IPS-18c (cell line): ENCODE measurements at regions not wholly inside any gene's neighbourhood (a gene's known extent, or its start where the extent isn't known, plus 50 kb on each side); places are given as distances from the start of the nearest gene placed in this dataset.

Experiments used
- H3K4me3 ChIP-seq: 2 replicates; pipeline ENCODE4 v1.7.0; 2013; ENCODE audit warnings: low read depth, mild to moderate bottlenecking, low read length, moderate library complexity; ENCODE audit not compliant: insufficient read depth
- H3K9me3 ChIP-seq: one replicate; pipeline ENCODE4 v1.6.1; 2013; ENCODE audit warnings: mild to moderate bottlenecking, low read length, moderate library complexity; ENCODE audit not compliant: control insufficient read depth, insufficient read depth

GRCh38 chr20:11651138-11651537, 266.6 kb upstream of the BTBD3 start:
- Histone ChIP-seq H3K4me3 (no peak overlapping the region), H3K9me3 (no peaks in the 10 kb centered on the region)

DNA sequence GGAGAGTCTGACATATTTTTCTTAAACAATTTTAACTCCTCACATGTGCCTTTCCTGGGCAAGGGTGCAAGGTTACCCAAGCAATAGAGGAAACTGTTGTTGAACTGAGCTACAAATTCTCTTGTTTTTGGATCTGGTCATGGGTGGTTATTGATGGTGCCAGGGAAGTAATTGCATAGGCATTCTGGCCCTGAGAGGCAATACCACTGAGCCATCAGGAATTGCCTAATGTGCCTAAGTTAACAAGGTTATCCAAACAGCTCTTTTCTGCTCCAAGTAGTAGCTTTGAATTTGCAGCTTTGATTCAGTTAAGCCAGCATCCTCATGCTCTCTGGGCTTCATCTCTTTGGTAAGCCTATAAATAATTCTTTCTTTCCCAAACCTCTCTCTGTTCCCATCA, 266.0 kb upstream of the BTBD3 start:
- H3K4me3 ChIP-seq, result no peak overlapping the region
- no peaks in the 10 kb centered on the region for H3K9me3 ChIP-seq

DNA sequence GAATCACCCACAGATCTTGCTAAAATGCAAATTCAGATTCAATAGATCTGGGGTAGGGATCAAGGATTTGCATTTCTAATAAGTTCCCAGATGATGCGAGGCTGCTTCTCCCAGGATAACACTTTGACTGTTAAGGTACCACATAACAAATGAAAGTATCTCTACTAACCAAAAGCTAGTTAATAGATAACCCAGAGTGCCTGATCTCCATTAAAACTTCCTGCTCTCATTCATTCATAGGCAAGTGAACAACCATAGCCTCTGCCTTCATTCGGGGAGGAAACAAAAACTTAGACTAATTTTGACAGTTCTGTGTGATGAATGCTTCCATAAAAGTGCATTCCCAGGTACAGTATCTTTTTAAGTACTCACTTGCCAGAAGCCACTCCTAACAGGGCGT, 265.6 kb upstream of the BTBD3 start:
- Histone ChIP-seq H3K9me3 (no peaks in the 10 kb centered on the region), H3K4me3 (no peak overlapping the region)

DNA sequence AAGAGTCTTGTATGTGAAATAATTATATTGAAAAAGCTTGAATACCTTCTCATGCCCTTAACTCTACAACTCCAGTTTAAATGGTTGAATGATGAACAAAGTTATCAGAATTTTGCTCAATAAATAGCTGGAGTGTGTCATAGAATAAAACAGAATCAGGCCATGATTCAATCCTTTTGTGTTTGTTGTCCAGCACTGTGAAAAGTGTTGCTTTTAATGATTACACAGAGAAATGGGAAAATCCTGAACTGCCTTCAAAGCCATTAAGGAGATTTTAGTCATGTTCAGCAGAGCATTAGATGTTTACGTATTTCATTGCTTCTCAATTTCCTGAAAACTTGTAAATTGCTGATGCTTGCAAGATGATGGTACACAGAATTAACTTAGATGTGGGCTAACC, 262.9 kb upstream of the BTBD3 start:
- H3K4me3 ChIP-seq, result no peak overlapping the region
- H3K9me3 ChIP-seq, result no peaks in the 10 kb centered on the region

- Histone ChIP-seq H3K4me3 (no peak overlapping the region), H3K9me3 (no peaks in the 10 kb centered on the region)
Observed at GRCh38 chr20:11660673-11661072, 257.0 kb upstream of the BTBD3 start.

GRCh38 chr20:11671015-11671511, 246.6 kb upstream of the BTBD3 start:
- Histone ChIP-seq H3K9me3 (peaks cover 2% of the 10 kb centered on the region), H3K4me3 (no peak overlapping the region)

- peaks cover 2% of the 10 kb centered on the region for H3K9me3 ChIP-seq
Observed at GRCh38 chr20:11672959-11673358, 244.7 kb upstream of the BTBD3 start.

GRCh38 chr20:11675920-11676629, 241.6 kb upstream of the BTBD3 start:
- Histone ChIP-seq H3K9me3 (peaks cover 2% of the 10 kb centered on the region), H3K4me3 (no peak overlapping the region)

More at GRCh38 chr20:11672959-11673358, 244.7 kb upstream of the BTBD3 start:
- H3K4me3 ChIP-seq, result no peak overlapping the region

- Histone ChIP-seq H3K9me3 (peaks cover 2% of the 10 kb centered on the region), H3K4me3 (no peak overlapping the region)
Observed at GRCh38 chr20:11676630-11677287, 240.9 kb upstream of the BTBD3 start.

GRCh38 chr20:11677428-11677827, 240.3 kb upstream of the BTBD3 start:
- no peak overlapping the region for H3K4me3 ChIP-seq
- H3K9me3 ChIP-seq, result no peaks in the 10 kb centered on the region

DNA sequence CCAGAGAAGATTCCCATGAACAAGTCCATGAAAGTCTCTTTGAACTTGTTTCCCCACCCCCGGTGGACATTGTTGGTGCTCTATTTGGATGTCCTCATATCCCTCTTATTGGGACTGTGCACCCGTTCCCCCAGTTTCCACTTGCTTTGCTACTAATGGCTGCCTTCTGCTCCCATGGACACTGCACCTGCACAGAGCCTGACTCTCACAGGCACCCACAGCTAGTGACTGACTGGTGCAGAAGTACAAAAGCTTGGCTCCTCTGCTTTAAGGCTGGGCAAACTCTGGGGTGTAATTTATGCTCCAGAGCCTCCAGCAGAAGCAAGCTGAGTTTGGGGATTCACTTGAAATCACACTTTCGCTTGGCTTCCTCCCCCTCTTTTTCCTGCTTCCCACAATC, 239.9 kb upstream of the BTBD3 start:
- no peaks in the 10 kb centered on the region for H3K9me3 ChIP-seq
- no peak overlapping the region for H3K4me3 ChIP-seq

GRCh38 chr20:11682285-11682684, 235.4 kb upstream of the BTBD3 start:
- no peaks in the 10 kb centered on the region for H3K9me3 ChIP-seq
- H3K4me3 ChIP-seq, result no peak overlapping the region

- no peak overlapping the region; the same call in 1 of the 2 replicates for H3K4me3 ChIP-seq
- H3K9me3 ChIP-seq, result no peaks in the 10 kb centered on the region
Observed at GRCh38 chr20:11686195-11686594, 231.5 kb upstream of the BTBD3 start.

DNA sequence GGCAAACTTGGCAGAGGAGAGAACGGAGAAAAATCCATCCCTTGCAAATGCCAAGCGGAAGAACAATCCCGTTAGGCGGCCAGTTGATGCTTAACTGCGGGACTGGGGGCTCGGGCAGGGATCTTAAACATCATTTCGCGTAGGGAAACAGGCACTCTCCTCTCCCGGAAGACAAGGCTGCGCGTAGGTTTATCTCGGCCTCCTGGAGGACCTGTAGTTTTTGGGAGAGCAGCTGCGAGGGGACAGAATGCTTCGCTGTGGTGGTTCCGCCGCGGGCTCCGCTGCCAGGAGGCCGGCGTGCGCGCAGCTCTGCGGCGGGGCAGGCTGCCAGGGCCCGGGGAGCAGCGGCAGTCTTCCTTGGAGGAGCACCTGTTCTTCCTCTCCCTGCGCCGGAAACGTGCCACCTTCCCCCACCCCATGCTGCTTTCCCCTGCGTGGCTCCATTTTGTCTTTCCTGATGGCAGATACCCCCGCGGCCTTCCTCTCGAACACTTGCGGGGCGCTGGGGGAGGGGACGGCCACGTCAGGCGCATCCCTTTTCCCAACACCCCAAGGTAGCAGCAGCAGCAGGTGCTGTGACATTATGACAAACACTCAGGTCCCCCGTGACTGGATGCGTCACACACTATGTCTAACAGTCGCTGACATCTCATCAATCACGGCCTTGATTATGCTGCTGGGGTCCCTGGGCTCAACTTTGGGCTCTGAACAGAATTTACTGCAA, 230.7 kb upstream of the BTBD3 start:
- peak overlapping the region; percentile 43 for H3K4me3 ChIP-seq

DNA sequence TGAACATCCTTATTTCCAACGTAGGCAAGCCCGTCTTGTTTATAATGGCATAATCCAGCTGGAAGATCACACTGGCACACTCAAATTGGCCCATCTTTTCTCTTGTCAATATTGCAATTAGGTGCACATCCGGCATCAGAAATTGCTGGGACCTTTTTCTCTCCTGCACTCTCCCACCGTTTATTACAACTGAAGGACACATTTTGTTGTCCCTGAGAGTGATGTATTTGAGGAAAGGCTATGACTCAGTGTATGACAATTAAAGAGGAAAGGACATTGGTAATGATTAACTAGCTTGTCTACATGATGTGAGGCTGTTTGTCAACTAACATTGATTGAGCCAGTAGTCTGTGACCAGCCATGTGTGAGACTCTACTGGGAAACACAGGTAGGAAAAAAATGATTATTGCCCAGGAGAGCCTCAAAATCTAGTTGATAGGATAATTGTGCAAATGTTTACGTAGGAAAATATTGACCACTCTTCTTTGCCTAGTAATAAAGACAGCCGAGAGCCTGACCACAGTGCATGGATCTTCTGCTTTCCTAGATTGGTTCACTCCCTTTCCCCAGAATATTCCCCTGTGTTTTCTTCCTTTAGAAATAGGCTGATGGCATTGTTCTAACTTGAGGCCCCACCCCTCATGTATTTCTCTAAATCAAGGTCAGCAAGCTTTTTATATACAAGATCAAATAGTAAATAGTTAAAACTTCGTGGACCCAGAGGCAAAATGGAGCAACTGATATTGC, 230.0 kb upstream of the BTBD3 start:
- H3K9me3 ChIP-seq, result no peaks in the 10 kb centered on the region
- 0 out of 2 replicates have a peak overlapping the region, but pooled peaks have one; percentile 43 for H3K4me3 ChIP-seq

More for the DNA sequence above, 230.7 kb upstream of the BTBD3 start:
- no peaks in the 10 kb centered on the region for H3K9me3 ChIP-seq

GRCh38 chr20:11689262-11689661, 228.4 kb upstream of the BTBD3 start:
- no peaks in the 10 kb centered on the region for H3K9me3 ChIP-seq
- H3K4me3 ChIP-seq, result no peak overlapping the region

GRCh38 chr20:11691766-11692165, 225.9 kb upstream of the BTBD3 start:
- no peak overlapping the region for H3K4me3 ChIP-seq
- no peaks in the 10 kb centered on the region for H3K9me3 ChIP-seq
